NB4 (cell line): ENCODE measurements at regions not wholly inside any gene's neighbourhood (a gene's known extent, or its start where the extent isn't known, plus 50 kb on each side); places are given as distances from the start of the nearest gene placed in this dataset.

ENCODE experiments used
- DNase-seq: peaks from one replicate; pipeline ENCODE4 v3.0.0; 2010; ENCODE audit warnings: low read depth
- H3K4me3 ChIP-seq: one replicate; pipeline ENCODE4 v1.5.1; 2011; ENCODE audit warnings: mild to moderate bottlenecking, low read depth, low read length, moderate library complexity
- MYC ChIP-seq: IDR thresholded peaks from 2 replicates; pipeline ENCODE4 v1.6.1; 2011; ENCODE audit warnings: low read depth, low read length
- POLR2A ChIP-seq: IDR thresholded peaks from 2 replicates; pipeline ENCODE4 v1.6.1; 2011; ENCODE audit warnings: mild to moderate bottlenecking; ENCODE audit not compliant: insufficient read length; ENCODE audit errors: extremely low read depth
- TF ChIP-seq, protein P1 (sequence below): IDR thresholded peaks from 2 replicates; pipeline ENCODE4 v1.6.1; 2011; ENCODE audit warnings: low read depth, low read length
- TF ChIP-seq, protein P2 (sequence below): IDR thresholded peaks from one replicate; pipeline ENCODE4 v1.5.1; 2012; ENCODE audit warnings: low read depth, low read length

DNA sequence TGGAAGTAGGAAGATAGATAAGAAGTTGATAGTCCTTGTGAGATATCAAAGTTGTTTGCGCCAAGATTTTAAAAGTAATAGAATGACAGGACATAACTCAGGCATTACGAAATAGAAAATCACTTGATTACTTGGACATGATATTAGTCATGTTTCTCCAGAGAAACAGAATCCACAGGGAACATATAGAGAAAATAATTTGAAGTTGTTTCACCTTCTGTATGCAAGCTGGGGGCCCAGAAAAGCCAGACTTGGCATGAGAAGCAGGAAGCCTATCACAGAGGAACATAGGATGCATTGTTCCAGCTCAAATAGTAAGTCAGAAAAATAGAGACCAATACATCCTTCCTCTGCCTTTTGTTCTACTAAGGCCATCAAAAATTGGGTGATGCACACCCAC, 715.9 kb downstream of the TECRL start:
- no peak for DNase-seq
- TF ChIP-seq, protein P1, sequence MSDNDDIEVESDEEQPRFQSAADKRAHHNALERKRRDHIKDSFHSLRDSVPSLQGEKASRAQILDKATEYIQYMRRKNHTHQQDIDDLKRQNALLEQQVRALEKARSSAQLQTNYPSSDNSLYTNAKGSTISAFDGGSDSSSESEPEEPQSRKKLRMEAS = no peak
- TF ChIP-seq MYC (no peak), POLR2A (no peak)
- TF ChIP-seq, protein P2, sequence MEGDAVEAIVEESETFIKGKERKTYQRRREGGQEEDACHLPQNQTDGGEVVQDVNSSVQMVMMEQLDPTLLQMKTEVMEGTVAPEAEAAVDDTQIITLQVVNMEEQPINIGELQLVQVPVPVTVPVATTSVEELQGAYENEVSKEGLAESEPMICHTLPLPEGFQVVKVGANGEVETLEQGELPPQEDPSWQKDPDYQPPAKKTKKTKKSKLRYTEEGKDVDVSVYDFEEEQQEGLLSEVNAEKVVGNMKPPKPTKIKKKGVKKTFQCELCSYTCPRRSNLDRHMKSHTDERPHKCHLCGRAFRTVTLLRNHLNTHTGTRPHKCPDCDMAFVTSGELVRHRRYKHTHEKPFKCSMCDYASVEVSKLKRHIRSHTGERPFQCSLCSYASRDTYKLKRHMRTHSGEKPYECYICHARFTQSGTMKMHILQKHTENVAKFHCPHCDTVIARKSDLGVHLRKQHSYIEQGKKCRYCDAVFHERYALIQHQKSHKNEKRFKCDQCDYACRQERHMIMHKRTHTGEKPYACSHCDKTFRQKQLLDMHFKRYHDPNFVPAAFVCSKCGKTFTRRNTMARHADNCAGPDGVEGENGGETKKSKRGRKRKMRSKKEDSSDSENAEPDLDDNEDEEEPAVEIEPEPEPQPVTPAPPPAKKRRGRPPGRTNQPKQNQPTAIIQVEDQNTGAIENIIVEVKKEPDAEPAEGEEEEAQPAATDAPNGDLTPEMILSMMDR = no peak

DNA sequence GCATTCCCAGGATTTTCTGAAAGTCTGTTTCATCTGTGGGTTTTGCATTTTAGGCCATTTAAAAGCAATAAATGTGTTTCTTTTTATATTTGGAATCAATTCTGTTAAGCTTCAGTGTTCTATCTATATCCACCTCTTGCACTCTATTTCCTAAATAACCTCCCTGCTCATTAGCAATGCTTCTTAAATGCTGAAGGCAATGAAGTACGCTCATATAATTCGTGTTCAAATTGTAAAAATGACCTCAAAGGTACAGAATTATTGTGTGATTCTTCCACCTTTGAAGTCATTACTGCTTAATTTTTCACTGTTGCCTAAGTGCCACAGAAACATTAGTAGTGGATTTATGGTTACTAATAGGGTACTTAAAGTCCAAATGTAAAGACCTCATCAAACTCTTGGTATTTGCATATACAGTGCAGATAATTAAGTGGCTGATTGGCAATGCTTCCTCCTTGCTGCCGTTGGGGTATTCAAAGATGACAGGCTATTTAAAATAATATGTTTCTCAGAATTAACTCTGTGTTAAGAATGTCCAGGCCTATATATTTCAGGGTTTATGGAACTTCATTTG, 730.8 kb downstream of the TECRL start:
- TF ChIP-seq MYC (no peak), POLR2A (no peak)
- TF ChIP-seq, protein P2 = no peak
- TF ChIP-seq, protein P1 = no peak
- DNase-seq = no peak

More for the DNA sequence above, 715.9 kb downstream of the TECRL start:
- no peak overlapping the region for H3K4me3 ChIP-seq

DNA sequence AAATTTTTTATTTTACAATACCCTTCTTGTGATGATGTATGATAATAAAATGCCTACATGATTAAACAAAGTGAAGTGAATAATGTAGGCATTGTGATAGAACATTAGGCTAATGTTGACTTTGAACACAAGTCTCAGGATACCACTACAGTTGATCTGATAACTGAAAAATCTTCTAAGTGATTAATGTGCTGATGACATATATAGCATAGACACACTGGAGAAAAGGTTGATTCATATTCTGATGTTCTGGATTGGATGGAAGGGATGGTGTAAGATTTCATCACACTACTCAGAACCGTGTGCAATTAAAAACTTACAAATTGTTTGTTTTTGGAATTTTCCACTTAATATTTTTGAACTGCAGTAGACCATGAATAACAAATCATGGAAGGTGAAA, 738.5 kb downstream of the TECRL start:
- H3K4me3 ChIP-seq = no peak overlapping the region
- TF ChIP-seq, protein P2 = no peak
- TF ChIP-seq POLR2A (no peak), MYC (no peak)
- TF ChIP-seq, protein P1 = no peak
- no peak for DNase-seq

More for the DNA sequence above, 730.8 kb downstream of the TECRL start:
- no peak overlapping the region for H3K4me3 ChIP-seq

DNA sequence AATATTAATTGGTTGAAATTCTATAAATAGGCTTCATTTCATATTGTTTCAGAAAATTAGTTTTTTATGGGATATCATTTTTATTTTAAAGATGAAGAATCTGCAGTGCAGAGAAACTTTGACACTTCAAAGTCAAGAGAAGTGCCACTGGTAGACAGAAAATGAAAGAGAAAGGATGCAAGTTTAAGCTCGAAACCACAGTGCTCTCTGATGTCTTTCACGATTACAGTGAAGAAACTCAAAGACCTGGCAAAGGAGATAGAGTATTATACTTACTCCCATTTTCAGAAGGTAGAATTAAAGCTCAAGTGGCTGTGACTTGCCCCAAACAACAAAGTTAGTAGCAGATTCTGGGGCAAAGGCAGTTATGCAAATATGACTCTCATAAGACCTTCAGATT, 745.4 kb downstream of the TECRL start:
- TF ChIP-seq, protein P1 = no peak
- no peak for TF ChIP-seq MYC
- TF ChIP-seq, protein P2 = no peak
- TF ChIP-seq POLR2A = no peak
- no peak overlapping the region for H3K4me3 ChIP-seq
- DNase-seq = no peak

DNA sequence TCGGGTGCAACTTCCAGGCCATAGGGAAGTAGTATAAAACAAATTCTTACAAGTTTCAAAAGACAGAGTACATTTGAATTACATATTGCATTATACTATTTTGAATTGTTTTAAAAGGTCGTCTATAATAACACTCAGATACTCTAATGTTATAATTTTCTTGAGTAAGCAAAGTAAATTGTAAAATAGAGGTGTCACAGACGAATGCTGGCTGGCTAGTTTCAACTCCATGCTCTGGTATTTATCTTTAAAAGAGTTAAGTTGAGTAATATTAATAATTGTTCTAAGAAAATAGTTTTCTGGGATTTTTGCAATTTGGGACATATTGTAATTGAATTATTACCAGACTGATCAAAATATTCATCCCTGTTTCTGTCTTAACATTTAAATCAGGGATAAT, 764.9 kb downstream of the TECRL start:
- H3K4me3 ChIP-seq = no peak overlapping the region
- TF ChIP-seq, protein P2 = no peak
- TF ChIP-seq MYC = no peak
- TF ChIP-seq, protein P1 = no peak
- TF ChIP-seq POLR2A = no peak
- DNase-seq = no peak

DNA sequence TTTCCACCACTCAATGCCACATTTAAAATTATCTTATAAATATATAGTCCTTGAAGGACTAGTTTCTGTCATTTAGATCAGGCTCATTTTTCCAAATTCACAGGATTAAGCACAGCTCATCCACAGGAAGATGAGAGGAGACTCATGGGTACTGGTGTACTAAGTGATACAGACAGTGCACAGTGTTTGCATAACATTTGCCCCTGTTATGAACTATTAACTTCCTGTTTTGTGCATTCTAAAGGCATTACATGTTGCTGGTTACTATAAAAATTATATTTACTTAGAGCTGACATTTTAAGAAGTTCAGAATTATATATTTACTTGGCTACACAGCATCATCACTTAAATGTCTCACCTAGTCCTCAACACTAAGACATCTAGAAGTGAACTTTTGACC, 772.0 kb downstream of the TECRL start:
- DNase-seq = no peak
- TF ChIP-seq, protein P2 = no peak
- TF ChIP-seq MYC (no peak), POLR2A (no peak)
- TF ChIP-seq, protein P1 = no peak

More for the DNA sequence above, 772.0 kb downstream of the TECRL start:
- H3K4me3 ChIP-seq = no peak overlapping the region
